ENCODE measurements at regions not wholly inside any gene's neighbourhood (a gene's known extent, or its start where the extent isn't known, plus 50 kb on each side); places are given as distances from the start of the nearest gene placed in this dataset.
"Not testable (repeated sequence)": the region's sequence is repeated elsewhere in the genome, so short reads cannot be mapped to it uniquely, and the experiment has no call there.

- Histone ChIP-seq H3K27ac (no peak overlapping the region), H2AFZ (no peak overlapping the region), H3K9ac (no peak overlapping the region), H3K4me1 (no peaks in the 10 kb centered on the region), H3K4me3 (ENCODE audit: low read depth, low read length) (no peak overlapping the region), H3K27me3 (ENCODE audit: control insufficient read depth, insufficient read depth, low read length) (no peaks in the 10 kb centered on the region), H3K9me3 (ENCODE audit: control insufficient read depth, low read length) (no peaks in the 10 kb centered on the region), H3K79me2 (no peaks in the 10 kb centered on the region), H3K36me3 (ENCODE audit: control insufficient read depth, insufficient read depth, low read length) (no peaks in the 10 kb centered on the region), H3K4me2 (ENCODE audit: low read length) (no peak overlapping the region)
- no peak for TF ChIP-seq CTCF (IDR thresholded peaks at IDR 0.05)
Measured at GRCh38 chr3:139187154-139187553, 142.5 kb upstream of the PRR23C start.

GRCh38 chr3:139187648-139188047, 143.0 kb upstream of the PRR23C start:
- H3K4me2 ChIP-seq (ENCODE audit: low read length): no peak overlapping the region
- TF ChIP-seq CTCF (IDR thresholded peaks at IDR 0.05): no peak
- H3K4me1 ChIP-seq: no peaks in the 10 kb centered on the region
- no peaks in the 10 kb centered on the region for H3K79me2 ChIP-seq
- H2AFZ ChIP-seq: no peak overlapping the region
- H3K9ac ChIP-seq: no peak overlapping the region
- H3K27ac ChIP-seq: no peak overlapping the region
- no peaks in the 10 kb centered on the region for H3K27me3 ChIP-seq (ENCODE audit: control insufficient read depth, insufficient read depth, low read length)
- no peak overlapping the region for H3K4me3 ChIP-seq (ENCODE audit: low read depth, low read length)
- H3K36me3 ChIP-seq (ENCODE audit: control insufficient read depth, insufficient read depth, low read length): no peaks in the 10 kb centered on the region
- H3K9me3 ChIP-seq (ENCODE audit: control insufficient read depth, low read length): no peaks in the 10 kb centered on the region

GRCh38 chr3:139189943-139190342, 145.3 kb upstream of the PRR23C start:
- H3K27ac ChIP-seq: no peak overlapping the region
- TF ChIP-seq CTCF (IDR thresholded peaks at IDR 0.05): no peak

GRCh38 chr3:139194421-139194820, 149.4 kb upstream of the MRPS22 start:
- not testable (repeated sequence) for H3K79me2 ChIP-seq; H3K4me1 ChIP-seq; H3K4me2 ChIP-seq (ENCODE audit: low read length); H3K9me3 ChIP-seq (ENCODE audit: control insufficient read depth, low read length); H3K4me3 ChIP-seq (ENCODE audit: low read depth, low read length); H3K36me3 ChIP-seq (ENCODE audit: control insufficient read depth, insufficient read depth, low read length); H3K27me3 ChIP-seq (ENCODE audit: control insufficient read depth, insufficient read depth, low read length); H3K27ac ChIP-seq; H2AFZ ChIP-seq; H3K9ac ChIP-seq

More at GRCh38 chr3:139189943-139190342, 145.3 kb upstream of the PRR23C start:
- no peaks in the 10 kb centered on the region for H3K36me3 ChIP-seq (ENCODE audit: control insufficient read depth, insufficient read depth, low read length)
- H3K9me3 ChIP-seq (ENCODE audit: control insufficient read depth, low read length): no peaks in the 10 kb centered on the region
- no peaks in the 10 kb centered on the region for H3K79me2 ChIP-seq
- no peaks in the 10 kb centered on the region for H3K27me3 ChIP-seq (ENCODE audit: control insufficient read depth, insufficient read depth, low read length)
- H3K9ac ChIP-seq: no peak overlapping the region
- H3K4me1 ChIP-seq: no peaks in the 10 kb centered on the region
- no peak overlapping the region for H3K4me2 ChIP-seq (ENCODE audit: low read length)
- no peak overlapping the region for H2AFZ ChIP-seq
- no peak overlapping the region for H3K4me3 ChIP-seq (ENCODE audit: low read depth, low read length)

- not testable (repeated sequence) for H3K27ac ChIP-seq; H3K4me3 ChIP-seq (ENCODE audit: low read depth, low read length); H3K79me2 ChIP-seq; H3K9me3 ChIP-seq (ENCODE audit: control insufficient read depth, low read length); H3K36me3 ChIP-seq (ENCODE audit: control insufficient read depth, insufficient read depth, low read length); H3K27me3 ChIP-seq (ENCODE audit: control insufficient read depth, insufficient read depth, low read length); H3K9ac ChIP-seq; H3K4me2 ChIP-seq (ENCODE audit: low read length); H2AFZ ChIP-seq; H3K4me1 ChIP-seq
Measured at GRCh38 chr3:139196146-139196545, 147.7 kb upstream of the MRPS22 start.

GRCh38 chr3:139197251-139197650, 146.6 kb upstream of the MRPS22 start:
- H2AFZ ChIP-seq: no peak overlapping the region
- no peak overlapping the region for H3K4me3 ChIP-seq (ENCODE audit: low read depth, low read length)
- H3K79me2 ChIP-seq: no peaks in the 10 kb centered on the region
- TF ChIP-seq CTCF (IDR thresholded peaks at IDR 0.05): no peak
- H3K9me3 ChIP-seq (ENCODE audit: control insufficient read depth, low read length): no peaks in the 10 kb centered on the region
- H3K4me2 ChIP-seq (ENCODE audit: low read length): no peak overlapping the region
- no peaks in the 10 kb centered on the region for H3K4me1 ChIP-seq
- H3K9ac ChIP-seq: no peak overlapping the region
- no peaks in the 10 kb centered on the region for H3K36me3 ChIP-seq (ENCODE audit: control insufficient read depth, insufficient read depth, low read length)
- H3K27ac ChIP-seq: no peak overlapping the region
- no peaks in the 10 kb centered on the region for H3K27me3 ChIP-seq (ENCODE audit: control insufficient read depth, insufficient read depth, low read length)

Data from parathyroid adenoma (tissue), 2 donors.